A673 (cell line): ENCODE measurements at regions not wholly inside any gene's neighbourhood (a gene's known extent, or its start where the extent isn't known, plus 50 kb on each side); places are given as distances from the start of the nearest gene placed in this dataset.
"Not testable (repeated sequence)": the region's sequence is repeated elsewhere in the genome, so short reads cannot be mapped to it uniquely, and the experiment has no call there.

Source experiments
- EZH2 ChIP-seq: fragments of 200-600 bp; sonication (generic); IDR thresholded peaks from 2 replicates; pipeline ENCODE4 v1.6.1; 2017; ENCODE audit warnings: borderline replicate concordance, low read depth, mild to moderate bottlenecking, mixed read lengths, antibody characterized with exemption, low read length; ENCODE audit not compliant: poor library complexity, severe bottlenecking
- TF ChIP-seq, protein P1 (sequence below): fragments of 300-800, 200-600 bp; sonication (generic); conservative IDR thresholded peaks from 2 replicates; pipeline ENCODE4 v1.5.1; 2017; ENCODE audit warnings: low read depth, mild to moderate bottlenecking, antibody characterized with exemption, low read length, moderate library complexity, mixed read lengths

DNA sequence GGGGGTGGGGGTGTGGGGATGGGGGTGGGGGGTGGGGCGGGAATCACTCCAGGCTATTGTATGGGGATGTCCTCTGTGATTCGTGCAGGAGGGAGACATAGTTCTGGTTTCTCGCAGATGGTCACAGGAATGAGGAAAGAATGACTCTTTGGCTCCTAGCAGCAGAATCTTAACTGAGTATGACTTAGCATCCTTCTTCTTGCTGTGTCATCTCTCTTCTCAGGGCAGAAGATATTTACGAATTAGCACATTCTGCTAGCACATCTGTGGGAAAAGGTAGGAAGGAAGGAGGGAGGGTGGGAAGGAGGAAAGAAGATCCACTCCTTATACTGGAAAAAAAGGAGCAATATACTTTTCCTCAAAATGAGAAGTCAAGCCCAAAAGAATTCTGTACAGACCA is 686.8 kb upstream of the DEFB115 start:
- TF ChIP-seq, protein P1, sequence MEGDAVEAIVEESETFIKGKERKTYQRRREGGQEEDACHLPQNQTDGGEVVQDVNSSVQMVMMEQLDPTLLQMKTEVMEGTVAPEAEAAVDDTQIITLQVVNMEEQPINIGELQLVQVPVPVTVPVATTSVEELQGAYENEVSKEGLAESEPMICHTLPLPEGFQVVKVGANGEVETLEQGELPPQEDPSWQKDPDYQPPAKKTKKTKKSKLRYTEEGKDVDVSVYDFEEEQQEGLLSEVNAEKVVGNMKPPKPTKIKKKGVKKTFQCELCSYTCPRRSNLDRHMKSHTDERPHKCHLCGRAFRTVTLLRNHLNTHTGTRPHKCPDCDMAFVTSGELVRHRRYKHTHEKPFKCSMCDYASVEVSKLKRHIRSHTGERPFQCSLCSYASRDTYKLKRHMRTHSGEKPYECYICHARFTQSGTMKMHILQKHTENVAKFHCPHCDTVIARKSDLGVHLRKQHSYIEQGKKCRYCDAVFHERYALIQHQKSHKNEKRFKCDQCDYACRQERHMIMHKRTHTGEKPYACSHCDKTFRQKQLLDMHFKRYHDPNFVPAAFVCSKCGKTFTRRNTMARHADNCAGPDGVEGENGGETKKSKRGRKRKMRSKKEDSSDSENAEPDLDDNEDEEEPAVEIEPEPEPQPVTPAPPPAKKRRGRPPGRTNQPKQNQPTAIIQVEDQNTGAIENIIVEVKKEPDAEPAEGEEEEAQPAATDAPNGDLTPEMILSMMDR, result not testable (repeated sequence)
- TF ChIP-seq EZH2, result not testable (repeated sequence)
